ENCODE measurements at regions not wholly inside any gene's neighbourhood (a gene's known extent, or its start where the extent isn't known, plus 50 kb on each side); places are given as distances from the start of the nearest gene placed in this dataset.

DNA sequence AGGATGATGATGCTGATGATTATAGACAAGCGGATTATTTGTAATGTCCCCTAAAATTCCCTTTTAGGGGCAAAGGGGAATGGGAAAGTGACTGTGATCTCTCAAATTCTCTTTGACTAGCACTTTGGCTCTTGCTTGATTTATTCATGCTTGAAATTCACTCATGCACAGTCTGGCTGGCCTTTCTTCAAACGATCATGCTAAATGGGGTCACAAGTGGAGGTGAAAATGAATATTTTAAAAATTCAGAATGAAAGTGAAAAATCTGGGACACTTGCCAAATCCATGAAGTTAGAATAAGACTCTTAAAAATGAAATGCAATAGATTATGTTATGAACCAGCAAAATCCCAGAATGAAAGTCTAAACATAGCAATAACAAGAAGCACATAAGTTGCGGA is 173.4 kb upstream of the RAI2 start:
- no peak for FAIRE-seq
- no peaks in the 10 kb centered on the region for H3K36me3 ChIP-seq (ENCODE audit: control insufficient read depth in 2 of 2, extremely low read depth in 1 of 2, insufficient read depth in 2 of 2, low read length in 2 of 2)
- dilution Hi-C loops (cut with MboI; ENCODE audit: extremely low pct_ligation_motif_present, low sequenced_read_pairs): no loop called here
- ChIA-PET POLR2A (no interaction called here), CTCF (no interaction called here)
- no peak overlapping the region for H3K4me3 ChIP-seq (replicated peaks in 1 of 3; ENCODE audit: insufficient read depth in 1 of 3, low read depth in 1 of 3, low read length in 3 of 3)
- intact Hi-C loops (cut with micrococcal nuclease): no loop called here
- no TSS peak for BruUV-seq (replicated peaks)
- H4K20me1 ChIP-seq (replicated peaks; ENCODE audit: control insufficient read depth, extremely low read depth, insufficient read depth, low read length): no peaks in the 10 kb centered on the region
- no peak overlapping the region for H3K4me2 ChIP-seq (ENCODE audit: insufficient read depth, low read length)
- no peaks in the 10 kb centered on the region for H3K9me1 ChIP-seq (replicated peaks; ENCODE audit: control insufficient read depth, extremely low read depth, insufficient read depth, low read length)
- no peak overlapping the region for H2AFZ ChIP-seq (ENCODE audit: low read depth, low read length)
- TF ChIP-seq MYC (IDR thresholded peaks at IDR 0.05; ENCODE audit: low read depth, low read length) (no peak), GATA2 (IDR thresholded peaks at IDR 0.05; ENCODE audit: insufficient read depth, insufficient read length, low read depth, low read length) (no peak), JUN (IDR thresholded peaks at IDR 0.05; ENCODE audit: borderline replicate concordance, insufficient read depth, insufficient read length, low read depth) (no peak), POLR2A (IDR thresholded peaks at IDR 0.05; ENCODE audit: low read depth, low read length) (no peak), EZH2 (IDR thresholded peaks at IDR 0.05; ENCODE audit: borderline replicate concordance, low read depth, low read length, severe bottlenecking) (no peak), FOS (IDR thresholded peaks at IDR 0.05; ENCODE audit: borderline replicate concordance, insufficient read depth, low read length) (no peak), POLR2AphosphoS5 (IDR thresholded peaks at IDR 0.05; ENCODE audit: insufficient read depth, low read depth, low read length) (no peak)
- TF ChIP-seq, protein P1, sequence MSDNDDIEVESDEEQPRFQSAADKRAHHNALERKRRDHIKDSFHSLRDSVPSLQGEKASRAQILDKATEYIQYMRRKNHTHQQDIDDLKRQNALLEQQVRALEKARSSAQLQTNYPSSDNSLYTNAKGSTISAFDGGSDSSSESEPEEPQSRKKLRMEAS (IDR thresholded peaks at IDR 0.05; ENCODE audit: insufficient read depth, insufficient read length): no peak
- no peak overlapping the region for H3K9ac ChIP-seq (replicated peaks; ENCODE audit: extremely low read depth, insufficient read depth, low read length)
- DNase-seq (ENCODE audit: low read depth, low spot score): no peak
- no peaks in the 10 kb centered on the region for H3K79me2 ChIP-seq (ENCODE audit: control insufficient read depth, insufficient read depth, low read length)
- H3K27me3 ChIP-seq (ENCODE audit: control insufficient read depth in 2 of 2, insufficient read depth in 2 of 2, low read length in 2 of 2): no peaks in the 10 kb centered on the region
- H3K27ac ChIP-seq (ENCODE audit: insufficient read depth, low read depth, low read length): no peak overlapping the region
- no peaks in the 10 kb centered on the region for H3K4me1 ChIP-seq (ENCODE audit: control insufficient read depth, extremely low read depth, insufficient read depth, low read length)
- H3K9me3 ChIP-seq (replicated peaks; ENCODE audit: control insufficient read depth, insufficient read depth, low read length): no peaks in the 10 kb centered on the region

- Histone ChIP-seq H3K9me1 (replicated peaks; ENCODE audit: control insufficient read depth, extremely low read depth, insufficient read depth, low read length) (no peaks in the 10 kb centered on the region), H3K4me2 (ENCODE audit: insufficient read depth, low read length) (no peak overlapping the region), H3K4me3 (replicated peaks in 1 of 3; ENCODE audit: insufficient read depth in 1 of 3, low read depth in 1 of 3, low read length in 3 of 3) (no peak overlapping the region), H2AFZ (ENCODE audit: low read depth, low read length) (no peak overlapping the region), H4K20me1 (replicated peaks; ENCODE audit: control insufficient read depth, extremely low read depth, insufficient read depth, low read length) (no peaks in the 10 kb centered on the region), H3K9me3 (replicated peaks; ENCODE audit: control insufficient read depth, insufficient read depth, low read length) (no peaks in the 10 kb centered on the region), H3K36me3 (ENCODE audit: control insufficient read depth in 2 of 2, extremely low read depth in 1 of 2, insufficient read depth in 2 of 2, low read length in 2 of 2) (no peaks in the 10 kb centered on the region), H3K79me2 (ENCODE audit: control insufficient read depth, insufficient read depth, low read length) (no peaks in the 10 kb centered on the region), H3K27me3 (ENCODE audit: control insufficient read depth in 2 of 2, insufficient read depth in 2 of 2, low read length in 2 of 2) (no peaks in the 10 kb centered on the region), H3K9ac (replicated peaks; ENCODE audit: extremely low read depth, insufficient read depth, low read length) (no peak overlapping the region), H3K4me1 (ENCODE audit: control insufficient read depth, extremely low read depth, insufficient read depth, low read length) (no peaks in the 10 kb centered on the region), H3K27ac (ENCODE audit: insufficient read depth, low read depth, low read length) (no peak overlapping the region)
- FAIRE-seq (no peak), DNase-seq (ENCODE audit: low read depth, low spot score) (no peak)
- BruUV-seq (replicated peaks): no TSS peak
- TF ChIP-seq FOS (IDR thresholded peaks at IDR 0.05; ENCODE audit: borderline replicate concordance, insufficient read depth, low read length): no peak
- TF ChIP-seq MYC (IDR thresholded peaks at IDR 0.05; ENCODE audit: low read depth, low read length): no peak
- no peak for TF ChIP-seq JUN (IDR thresholded peaks at IDR 0.05; ENCODE audit: borderline replicate concordance, insufficient read depth, insufficient read length, low read depth)
- no peak for TF ChIP-seq POLR2A (IDR thresholded peaks at IDR 0.05; ENCODE audit: low read depth, low read length)
- no peak for TF ChIP-seq POLR2AphosphoS5 (IDR thresholded peaks at IDR 0.05; ENCODE audit: insufficient read depth, low read depth, low read length)
- no peak for TF ChIP-seq GATA2 (IDR thresholded peaks at IDR 0.05; ENCODE audit: insufficient read depth, insufficient read length, low read depth, low read length)
- no peak for TF ChIP-seq EZH2 (IDR thresholded peaks at IDR 0.05; ENCODE audit: borderline replicate concordance, low read depth, low read length, severe bottlenecking)
- TF ChIP-seq, protein P1 (IDR thresholded peaks at IDR 0.05; ENCODE audit: insufficient read depth, insufficient read length): no peak
- TF ChIP-seq, protein P2, sequence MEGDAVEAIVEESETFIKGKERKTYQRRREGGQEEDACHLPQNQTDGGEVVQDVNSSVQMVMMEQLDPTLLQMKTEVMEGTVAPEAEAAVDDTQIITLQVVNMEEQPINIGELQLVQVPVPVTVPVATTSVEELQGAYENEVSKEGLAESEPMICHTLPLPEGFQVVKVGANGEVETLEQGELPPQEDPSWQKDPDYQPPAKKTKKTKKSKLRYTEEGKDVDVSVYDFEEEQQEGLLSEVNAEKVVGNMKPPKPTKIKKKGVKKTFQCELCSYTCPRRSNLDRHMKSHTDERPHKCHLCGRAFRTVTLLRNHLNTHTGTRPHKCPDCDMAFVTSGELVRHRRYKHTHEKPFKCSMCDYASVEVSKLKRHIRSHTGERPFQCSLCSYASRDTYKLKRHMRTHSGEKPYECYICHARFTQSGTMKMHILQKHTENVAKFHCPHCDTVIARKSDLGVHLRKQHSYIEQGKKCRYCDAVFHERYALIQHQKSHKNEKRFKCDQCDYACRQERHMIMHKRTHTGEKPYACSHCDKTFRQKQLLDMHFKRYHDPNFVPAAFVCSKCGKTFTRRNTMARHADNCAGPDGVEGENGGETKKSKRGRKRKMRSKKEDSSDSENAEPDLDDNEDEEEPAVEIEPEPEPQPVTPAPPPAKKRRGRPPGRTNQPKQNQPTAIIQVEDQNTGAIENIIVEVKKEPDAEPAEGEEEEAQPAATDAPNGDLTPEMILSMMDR (IDR thresholded peaks at IDR 0.05; ENCODE audit: extremely low read depth in 1 of 2, insufficient read depth in 1 of 2, low read depth in 1 of 2, low read length in 2 of 2): no peak
- POLR2A ChIA-PET: no interaction called here
- dilution Hi-C loops (cut with MboI; ENCODE audit: extremely low pct_ligation_motif_present, low sequenced_read_pairs) (no loop called here), intact Hi-C loops (cut with micrococcal nuclease) (no loop called here)
- CTCF ChIA-PET: no interaction called here
Observed at GRCh38 chrX:18032486-18033221, 171.6 kb upstream of the RAI2 start.

Data from endothelial cell of umbilical vein (primary cell).